Vagina (tissue), 2 donors: ENCODE measurements at regions not wholly inside any gene's neighbourhood (a gene's known extent, or its start where the extent isn't known, plus 50 kb on each side); places are given as distances from the start of the nearest gene placed in this dataset.

Experiments
- DNase-seq, 2 donors: peaks; one replicate each; pipeline ENCODE4 v3.0.0-alpha.2; 2017; ENCODE audit errors: extremely low spot score in 2 of 2
- H3K27ac ChIP-seq: fragments of 200-600 bp; sonication (generic); one replicate; pipeline ENCODE4 v1.5.1; 2019
- H3K27me3 ChIP-seq: fragments of 200-600 bp; sonication (generic); one replicate; pipeline ENCODE4 v1.5.1; 2019
- H3K36me3 ChIP-seq, 2 donors: fragments of 200-600 bp; sonication (generic); one replicate each; pipeline ENCODE4 v1.5.1; 2017 to 2019
- H3K4me1 ChIP-seq: fragments of 200-600 bp; sonication (generic); one replicate; pipeline ENCODE4 v1.5.1; 2019
- H3K4me3 ChIP-seq, 2 donors: fragments of 200-600 bp; sonication (generic); 1 replicate in 1 of 2; 2 replicates in 1 of 2; pipeline ENCODE4 v1.5.1; 2016 to 2019
- H3K9me3 ChIP-seq: fragments of 200-600 bp; sonication (generic); one replicate; pipeline ENCODE4 v1.5.1; 2019
- POLR2A ChIP-seq, 2 donors: fragments of 450-650 bp; IDR thresholded peaks; one replicate each; pipeline ENCODE4 v1.6.1; 2017; ENCODE audit warnings: antibody characterized with exemption in 2 of 2, mild to moderate bottlenecking in 2 of 2, moderate library complexity in 2 of 2
- POLR2AphosphoS5 ChIP-seq, 2 donors: sonication (generic); formaldehyde crosslinking; IDR thresholded peaks; one replicate each; pipeline ENCODE4 v1.9.0; 2017; ENCODE audit warnings: antibody characterized with exemption in 2 of 2, mild to moderate bottlenecking in 2 of 2, low read depth in 1 of 2; ENCODE audit not compliant: insufficient read depth in 1 of 2
- intact Hi-C: fragments of 100-400 bp; cut with DNase I; formaldehyde crosslinking; loops from one replicate; pipeline ENCODE4 v1.15.1; 2023
- TF ChIP-seq, protein P1 (sequence below), 3 experiments: fragments of 450-650 bp in 2 of 3; fragments of 200-600 bp in 1 of 3; sonication (generic) in 1 of 3; IDR thresholded peaks; one replicate each; pipeline ENCODE4 v1.5.1; 2017 to 2019; ENCODE audit warnings: antibody characterized with exemption in 3 of 3, mild to moderate bottlenecking in 2 of 3, moderate library complexity in 2 of 3

GRCh38 chr12:13702381-13702780, 279.0 kb downstream of the GRIN2B start:
- no peak for DNase-seq
- H3K36me3 ChIP-seq: no peaks in the 10 kb centered on the region
- no peaks in the 10 kb centered on the region for H3K27me3 ChIP-seq
- intact Hi-C loops: no loop called here
- H3K27ac ChIP-seq: no peak overlapping the region
- H3K4me3 ChIP-seq: no peak overlapping the region
- no peaks in the 10 kb centered on the region for H3K9me3 ChIP-seq
- H3K4me1 ChIP-seq: no peaks in the 10 kb centered on the region
- TF ChIP-seq POLR2A (IDR thresholded peaks at IDR 0.05) (no peak), POLR2AphosphoS5 (IDR thresholded peaks at IDR 0.05; ENCODE audit: insufficient read depth in 1 of 2, low read depth in 1 of 2) (no peak)
- TF ChIP-seq, protein P1, sequence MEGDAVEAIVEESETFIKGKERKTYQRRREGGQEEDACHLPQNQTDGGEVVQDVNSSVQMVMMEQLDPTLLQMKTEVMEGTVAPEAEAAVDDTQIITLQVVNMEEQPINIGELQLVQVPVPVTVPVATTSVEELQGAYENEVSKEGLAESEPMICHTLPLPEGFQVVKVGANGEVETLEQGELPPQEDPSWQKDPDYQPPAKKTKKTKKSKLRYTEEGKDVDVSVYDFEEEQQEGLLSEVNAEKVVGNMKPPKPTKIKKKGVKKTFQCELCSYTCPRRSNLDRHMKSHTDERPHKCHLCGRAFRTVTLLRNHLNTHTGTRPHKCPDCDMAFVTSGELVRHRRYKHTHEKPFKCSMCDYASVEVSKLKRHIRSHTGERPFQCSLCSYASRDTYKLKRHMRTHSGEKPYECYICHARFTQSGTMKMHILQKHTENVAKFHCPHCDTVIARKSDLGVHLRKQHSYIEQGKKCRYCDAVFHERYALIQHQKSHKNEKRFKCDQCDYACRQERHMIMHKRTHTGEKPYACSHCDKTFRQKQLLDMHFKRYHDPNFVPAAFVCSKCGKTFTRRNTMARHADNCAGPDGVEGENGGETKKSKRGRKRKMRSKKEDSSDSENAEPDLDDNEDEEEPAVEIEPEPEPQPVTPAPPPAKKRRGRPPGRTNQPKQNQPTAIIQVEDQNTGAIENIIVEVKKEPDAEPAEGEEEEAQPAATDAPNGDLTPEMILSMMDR (IDR thresholded peaks at IDR 0.05): no peak

DNA sequence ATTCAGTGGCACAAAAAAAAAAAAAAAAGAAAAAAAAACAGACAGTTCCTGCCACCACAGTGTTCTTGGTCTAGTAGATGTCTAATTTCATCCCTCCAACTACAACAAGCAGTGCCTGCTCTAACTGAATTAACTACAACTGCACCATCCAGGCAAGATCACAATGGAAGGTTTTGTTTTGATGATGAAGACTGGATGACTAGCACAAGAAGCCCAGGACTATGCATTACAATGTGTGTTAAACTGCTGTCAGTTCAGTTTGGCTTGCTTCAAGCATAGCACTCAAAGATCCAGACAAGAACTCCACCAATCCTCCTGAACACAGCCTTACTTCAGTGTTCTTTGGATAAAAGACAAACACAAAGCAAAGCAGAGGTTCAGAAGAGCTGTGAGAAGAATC, 279.9 kb downstream of the GRIN2B start:
- DNase-seq: no peak
- intact Hi-C loops: no loop called here
- no peak for TF ChIP-seq POLR2A (IDR thresholded peaks at IDR 0.05)
- TF ChIP-seq, protein P1 (IDR thresholded peaks at IDR 0.05): no peak
- TF ChIP-seq POLR2AphosphoS5 (IDR thresholded peaks at IDR 0.05; ENCODE audit: insufficient read depth in 1 of 2, low read depth in 1 of 2): no peak

GRCh38 chr12:13697973-13698372, 283.4 kb downstream of the GRIN2B start:
- intact Hi-C loops: no loop called here
- Histone ChIP-seq H3K9me3 (no peaks in the 10 kb centered on the region), H3K27me3 (no peaks in the 10 kb centered on the region), H3K27ac (no peak overlapping the region), H3K4me1 (no peaks in the 10 kb centered on the region), H3K4me3 (no peak overlapping the region), H3K36me3 (no peaks in the 10 kb centered on the region)
- no peak for DNase-seq
- TF ChIP-seq, protein P1 (IDR thresholded peaks at IDR 0.05): no peak
- TF ChIP-seq POLR2A (IDR thresholded peaks at IDR 0.05) (no peak), POLR2AphosphoS5 (IDR thresholded peaks at IDR 0.05; ENCODE audit: insufficient read depth in 1 of 2, low read depth in 1 of 2) (no peak)

More for the DNA sequence above, 279.9 kb downstream of the GRIN2B start:
- H3K4me1 ChIP-seq: no peaks in the 10 kb centered on the region
- no peaks in the 10 kb centered on the region for H3K9me3 ChIP-seq
- no peaks in the 10 kb centered on the region for H3K27me3 ChIP-seq
- no peaks in the 10 kb centered on the region for H3K36me3 ChIP-seq
- H3K27ac ChIP-seq: no peak overlapping the region
- H3K4me3 ChIP-seq: no peak overlapping the region

- Histone ChIP-seq H3K9me3 (no peaks in the 10 kb centered on the region), H3K36me3 (no peaks in the 10 kb centered on the region), H3K4me3 (no peak overlapping the region), H3K27me3 (no peaks in the 10 kb centered on the region), H3K27ac (no peak overlapping the region), H3K4me1 (no peaks in the 10 kb centered on the region)
- TF ChIP-seq, protein P1 (IDR thresholded peaks at IDR 0.05): no peak
- TF ChIP-seq POLR2AphosphoS5 (IDR thresholded peaks at IDR 0.05; ENCODE audit: insufficient read depth in 1 of 2, low read depth in 1 of 2) (no peak), POLR2A (IDR thresholded peaks at IDR 0.05) (no peak)
- no peak for DNase-seq
- intact Hi-C loops: no loop called here
Observed at GRCh38 chr12:13695781-13696180, 285.6 kb downstream of the GRIN2B start.

DNA sequence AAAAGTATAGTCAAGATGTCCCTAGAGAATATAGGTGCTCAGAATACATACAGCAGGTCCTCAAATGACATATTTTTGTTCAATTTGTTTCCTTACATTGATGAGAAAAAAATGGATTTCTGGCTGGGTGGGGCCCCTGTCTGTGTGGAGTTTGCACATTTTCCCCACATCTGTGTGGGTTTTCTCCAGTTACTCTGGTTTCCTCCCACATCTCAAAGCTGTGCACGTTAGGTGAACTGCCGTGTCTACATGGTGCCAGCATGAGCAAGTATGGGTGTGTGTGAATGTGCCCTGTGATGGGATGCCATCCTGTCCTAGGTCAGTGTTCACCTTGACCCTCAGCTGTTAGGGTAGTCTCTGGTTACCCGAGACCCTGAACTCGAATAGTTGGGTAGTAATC, 289.1 kb downstream of the GRIN2B start:
- TF ChIP-seq, protein P1 (IDR thresholded peaks at IDR 0.05): no peak
- no peak for TF ChIP-seq POLR2AphosphoS5 (IDR thresholded peaks at IDR 0.05; ENCODE audit: insufficient read depth in 1 of 2, low read depth in 1 of 2)
- no peak for TF ChIP-seq POLR2A (IDR thresholded peaks at IDR 0.05)
- no peak for DNase-seq
- Histone ChIP-seq H3K4me1 (no peaks in the 10 kb centered on the region), H3K27ac (no peak overlapping the region), H3K27me3 (no peaks in the 10 kb centered on the region), H3K4me3 (no peak overlapping the region), H3K9me3 (no peaks in the 10 kb centered on the region), H3K36me3 (no peaks in the 10 kb centered on the region)
- intact Hi-C loops: no loop called here
